ENCODE measurements at regions not wholly inside any gene's neighbourhood (a gene's known extent, or its start where the extent isn't known, plus 50 kb on each side); places are given as distances from the start of the nearest gene placed in this dataset.

DNA sequence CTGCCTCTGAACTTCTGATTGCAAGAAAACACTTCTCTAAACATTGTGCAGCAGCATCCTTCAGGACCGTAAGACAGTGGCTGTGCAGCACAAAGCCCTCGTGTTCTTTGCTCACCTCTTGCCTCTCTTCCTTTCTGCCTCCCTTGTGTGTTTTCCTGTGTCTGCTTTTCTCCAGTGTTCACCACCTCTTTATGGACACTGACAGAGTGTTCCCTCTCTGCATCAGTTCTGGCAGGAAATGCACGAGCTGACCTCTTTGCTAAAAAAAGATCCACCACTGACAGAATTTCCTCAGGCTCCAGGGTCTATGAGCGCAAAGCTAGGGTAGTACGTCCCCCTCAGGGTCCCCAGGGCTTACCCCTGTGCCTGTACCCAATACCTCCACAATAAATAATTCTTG lies 74.3 kb downstream of the C5orf15 start:
- TF ChIP-seq ISL1 (CRISPR knock-in tag; IDR thresholded peaks at IDR 0.05) (no peak), BACH2 (CRISPR knock-in tag; IDR thresholded peaks at IDR 0.05; ENCODE audit: borderline replicate concordance) (no peak), SNAI2 (CRISPR knock-in tag; IDR thresholded peaks at IDR 0.05) (no peak), ARNTL (CRISPR knock-in tag; IDR thresholded peaks at IDR 0.05; ENCODE audit: borderline replicate concordance, low read depth) (no peak), ZNF70 (CRISPR knock-in tag; IDR thresholded peaks at IDR 0.05) (no peak), OSR1 (CRISPR knock-in tag; IDR thresholded peaks at IDR 0.05) (no peak), PPARA (CRISPR knock-in tag; IDR thresholded peaks at IDR 0.05; ENCODE audit: borderline replicate concordance) (no peak), ZFP3 (CRISPR knock-in tag; IDR thresholded peaks at IDR 0.05) (no peak), ZC3H10 (CRISPR knock-in tag; IDR thresholded peaks at IDR 0.05) (no peak), ZNF565 (CRISPR knock-in tag; conservative IDR thresholded peaks at IDR 0.05; ENCODE audit: low read depth) (no peak), TCF4 (CRISPR knock-in tag; IDR thresholded peaks at IDR 0.05; ENCODE audit: borderline replicate concordance) (no peak), CSDC2 (CRISPR knock-in tag; IDR thresholded peaks at IDR 0.05) (no peak), TOX (CRISPR knock-in tag; IDR thresholded peaks at IDR 0.05; ENCODE audit: borderline replicate concordance) (no peak), ZFP30 (CRISPR knock-in tag; IDR thresholded peaks at IDR 0.05) (no peak), ESRRG (CRISPR knock-in tag; IDR thresholded peaks at IDR 0.05) (no peak)
- TF ChIP-seq, protein P1, sequence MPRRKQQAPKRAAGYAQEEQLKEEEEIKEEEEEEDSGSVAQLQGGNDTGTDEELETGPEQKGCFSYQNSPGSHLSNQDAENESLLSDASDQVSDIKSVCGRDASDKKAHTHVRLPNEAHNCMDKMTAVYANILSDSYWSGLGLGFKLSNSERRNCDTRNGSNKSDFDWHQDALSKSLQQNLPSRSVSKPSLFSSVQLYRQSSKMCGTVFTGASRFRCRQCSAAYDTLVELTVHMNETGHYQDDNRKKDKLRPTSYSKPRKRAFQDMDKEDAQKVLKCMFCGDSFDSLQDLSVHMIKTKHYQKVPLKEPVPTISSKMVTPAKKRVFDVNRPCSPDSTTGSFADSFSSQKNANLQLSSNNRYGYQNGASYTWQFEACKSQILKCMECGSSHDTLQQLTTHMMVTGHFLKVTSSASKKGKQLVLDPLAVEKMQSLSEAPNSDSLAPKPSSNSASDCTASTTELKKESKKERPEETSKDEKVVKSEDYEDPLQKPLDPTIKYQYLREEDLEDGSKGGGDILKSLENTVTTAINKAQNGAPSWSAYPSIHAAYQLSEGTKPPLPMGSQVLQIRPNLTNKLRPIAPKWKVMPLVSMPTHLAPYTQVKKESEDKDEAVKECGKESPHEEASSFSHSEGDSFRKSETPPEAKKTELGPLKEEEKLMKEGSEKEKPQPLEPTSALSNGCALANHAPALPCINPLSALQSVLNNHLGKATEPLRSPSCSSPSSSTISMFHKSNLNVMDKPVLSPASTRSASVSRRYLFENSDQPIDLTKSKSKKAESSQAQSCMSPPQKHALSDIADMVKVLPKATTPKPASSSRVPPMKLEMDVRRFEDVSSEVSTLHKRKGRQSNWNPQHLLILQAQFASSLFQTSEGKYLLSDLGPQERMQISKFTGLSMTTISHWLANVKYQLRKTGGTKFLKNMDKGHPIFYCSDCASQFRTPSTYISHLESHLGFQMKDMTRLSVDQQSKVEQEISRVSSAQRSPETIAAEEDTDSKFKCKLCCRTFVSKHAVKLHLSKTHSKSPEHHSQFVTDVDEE (CRISPR knock-in tag; IDR thresholded peaks at IDR 0.05), result no peak
- TF ChIP-seq, protein P2, sequence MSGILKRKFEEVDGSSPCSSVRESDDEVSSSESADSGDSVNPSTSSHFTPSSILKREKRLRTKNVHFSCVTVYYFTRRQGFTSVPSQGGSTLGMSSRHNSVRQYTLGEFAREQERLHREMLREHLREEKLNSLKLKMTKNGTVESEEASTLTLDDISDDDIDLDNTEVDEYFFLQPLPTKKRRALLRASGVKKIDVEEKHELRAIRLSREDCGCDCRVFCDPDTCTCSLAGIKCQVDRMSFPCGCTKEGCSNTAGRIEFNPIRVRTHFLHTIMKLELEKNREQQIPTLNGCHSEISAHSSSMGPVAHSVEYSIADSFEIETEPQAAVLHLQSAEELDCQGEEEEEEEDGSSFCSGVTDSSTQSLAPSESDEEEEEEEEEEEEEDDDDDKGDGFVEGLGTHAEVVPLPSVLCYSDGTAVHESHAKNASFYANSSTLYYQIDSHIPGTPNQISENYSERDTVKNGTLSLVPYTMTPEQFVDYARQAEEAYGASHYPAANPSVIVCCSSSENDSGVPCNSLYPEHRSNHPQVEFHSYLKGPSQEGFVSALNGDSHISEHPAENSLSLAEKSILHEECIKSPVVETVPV (CRISPR knock-in tag; IDR thresholded peaks at IDR 0.05), result no peak
- TF ChIP-seq, protein P3, sequence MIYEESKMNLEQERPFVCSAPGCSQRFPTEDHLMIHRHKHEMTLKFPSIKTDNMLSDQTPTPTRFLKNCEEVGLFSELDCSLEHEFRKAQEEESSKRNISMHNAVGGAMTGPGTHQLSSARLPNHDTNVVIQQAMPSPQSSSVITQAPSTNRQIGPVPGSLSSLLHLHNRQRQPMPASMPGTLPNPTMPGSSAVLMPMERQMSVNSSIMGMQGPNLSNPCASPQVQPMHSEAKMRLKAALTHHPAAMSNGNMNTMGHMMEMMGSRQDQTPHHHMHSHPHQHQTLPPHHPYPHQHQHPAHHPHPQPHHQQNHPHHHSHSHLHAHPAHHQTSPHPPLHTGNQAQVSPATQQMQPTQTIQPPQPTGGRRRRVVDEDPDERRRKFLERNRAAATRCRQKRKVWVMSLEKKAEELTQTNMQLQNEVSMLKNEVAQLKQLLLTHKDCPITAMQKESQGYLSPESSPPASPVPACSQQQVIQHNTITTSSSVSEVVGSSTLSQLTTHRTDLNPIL (CRISPR knock-in tag; IDR thresholded peaks at IDR 0.05; ENCODE audit: low read depth), result no peak
- TF ChIP-seq, protein P4, sequence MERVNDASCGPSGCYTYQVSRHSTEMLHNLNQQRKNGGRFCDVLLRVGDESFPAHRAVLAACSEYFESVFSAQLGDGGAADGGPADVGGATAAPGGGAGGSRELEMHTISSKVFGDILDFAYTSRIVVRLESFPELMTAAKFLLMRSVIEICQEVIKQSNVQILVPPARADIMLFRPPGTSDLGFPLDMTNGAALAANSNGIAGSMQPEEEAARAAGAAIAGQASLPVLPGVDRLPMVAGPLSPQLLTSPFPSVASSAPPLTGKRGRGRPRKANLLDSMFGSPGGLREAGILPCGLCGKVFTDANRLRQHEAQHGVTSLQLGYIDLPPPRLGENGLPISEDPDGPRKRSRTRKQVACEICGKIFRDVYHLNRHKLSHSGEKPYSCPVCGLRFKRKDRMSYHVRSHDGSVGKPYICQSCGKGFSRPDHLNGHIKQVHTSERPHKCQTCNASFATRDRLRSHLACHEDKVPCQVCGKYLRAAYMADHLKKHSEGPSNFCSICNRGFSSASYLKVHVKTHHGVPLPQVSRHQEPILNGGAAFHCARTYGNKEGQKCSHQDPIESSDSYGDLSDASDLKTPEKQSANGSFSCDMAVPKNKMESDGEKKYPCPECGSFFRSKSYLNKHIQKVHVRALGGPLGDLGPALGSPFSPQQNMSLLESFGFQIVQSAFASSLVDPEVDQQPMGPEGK (CRISPR knock-in tag; IDR thresholded peaks at IDR 0.05; ENCODE audit: borderline replicate concordance), result no peak
- ATAC-seq, result no peak

DNA sequence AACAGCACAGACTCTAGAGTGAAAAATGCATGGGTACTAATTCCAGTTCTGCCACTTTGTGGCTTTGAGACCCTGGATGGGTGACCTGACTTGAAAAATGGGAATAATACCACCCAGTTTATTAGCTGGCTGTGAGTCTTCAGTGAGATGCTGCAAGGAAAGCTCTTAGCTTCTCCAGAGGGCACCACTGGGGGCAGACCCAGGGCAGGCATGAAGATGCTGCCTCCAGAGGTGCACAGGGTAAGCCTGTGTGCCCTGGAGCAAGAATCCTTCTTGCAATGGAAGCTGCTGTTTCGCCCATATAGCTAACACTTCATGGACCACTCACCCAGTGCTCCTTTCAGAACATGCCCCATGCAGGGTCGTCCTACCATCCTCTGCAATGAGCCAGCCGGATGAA lies 75.7 kb downstream of the C5orf15 start:
- no peak for ATAC-seq
- TF ChIP-seq RARB (CRISPR knock-in tag; IDR thresholded peaks at IDR 0.05), result no peak
- TF ChIP-seq, protein P3 (CRISPR knock-in tag; IDR thresholded peaks at IDR 0.05; ENCODE audit: low read depth), result no peak
- TF ChIP-seq ZFP3 (CRISPR knock-in tag; IDR thresholded peaks at IDR 0.05), result no peak
- no peak for TF ChIP-seq ISL1 (CRISPR knock-in tag; IDR thresholded peaks at IDR 0.05)
- no peak for TF ChIP-seq ZNF8 (CRISPR knock-in tag; IDR thresholded peaks at IDR 0.05)
- TF ChIP-seq ZC3H10 (CRISPR knock-in tag; IDR thresholded peaks at IDR 0.05), result no peak
- TF ChIP-seq CSDC2 (CRISPR knock-in tag; IDR thresholded peaks at IDR 0.05), result no peak
- TF ChIP-seq, protein P5, sequence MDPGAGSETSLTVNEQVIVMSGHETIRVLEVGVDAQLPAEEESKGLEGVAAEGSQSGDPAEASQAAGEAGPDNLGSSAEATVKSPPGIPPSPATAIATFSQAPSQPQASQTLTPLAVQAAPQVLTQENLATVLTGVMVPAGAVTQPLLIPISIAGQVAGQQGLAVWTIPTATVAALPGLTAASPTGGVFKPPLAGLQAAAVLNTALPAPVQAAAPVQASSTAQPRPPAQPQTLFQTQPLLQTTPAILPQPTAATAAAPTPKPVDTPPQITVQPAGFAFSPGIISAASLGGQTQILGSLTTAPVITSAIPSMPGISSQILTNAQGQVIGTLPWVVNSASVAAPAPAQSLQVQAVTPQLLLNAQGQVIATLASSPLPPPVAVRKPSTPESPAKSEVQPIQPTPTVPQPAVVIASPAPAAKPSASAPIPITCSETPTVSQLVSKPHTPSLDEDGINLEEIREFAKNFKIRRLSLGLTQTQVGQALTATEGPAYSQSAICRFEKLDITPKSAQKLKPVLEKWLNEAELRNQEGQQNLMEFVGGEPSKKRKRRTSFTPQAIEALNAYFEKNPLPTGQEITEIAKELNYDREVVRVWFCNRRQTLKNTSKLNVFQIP (CRISPR knock-in tag; IDR thresholded peaks at IDR 0.05; ENCODE audit: borderline replicate concordance, low read depth), result no peak
